ENCODE measurements at regions not wholly inside any gene's neighbourhood (a gene's known extent, or its start where the extent isn't known, plus 50 kb on each side); places are given as distances from the start of the nearest gene placed in this dataset.

- DNase-seq (ENCODE audit: low spot score) (peak; percentile 85), ATAC-seq (peak; percentile 85)
- intact Hi-C loops (cut with DNase I) = no loop called here
These were observed 205.6 kb upstream of the DPH6 start for GRCh38 chr15:35751413-35752133.

DNA sequence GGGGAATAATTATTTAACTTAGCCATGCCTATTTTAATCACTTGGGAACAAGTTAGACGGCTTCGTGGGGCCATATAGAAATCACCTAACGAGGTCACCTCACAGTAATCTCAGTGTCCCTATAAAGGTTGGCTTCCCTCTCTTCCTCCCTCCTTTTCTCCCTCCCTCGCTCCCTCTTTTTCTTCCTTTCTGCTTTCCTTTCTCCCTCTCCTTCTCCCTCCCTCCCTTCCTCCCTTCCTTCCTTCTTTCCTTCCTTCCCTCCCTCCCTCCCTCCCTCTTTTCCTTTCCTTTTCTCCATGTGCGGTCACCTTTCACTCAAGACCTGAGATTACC lies 206.1 kb upstream of the DPH6 start:
- DNase-seq (ENCODE audit: low spot score) (no peak), ATAC-seq (no peak)
- intact Hi-C loops (cut with DNase I) = no loop called here

DNA sequence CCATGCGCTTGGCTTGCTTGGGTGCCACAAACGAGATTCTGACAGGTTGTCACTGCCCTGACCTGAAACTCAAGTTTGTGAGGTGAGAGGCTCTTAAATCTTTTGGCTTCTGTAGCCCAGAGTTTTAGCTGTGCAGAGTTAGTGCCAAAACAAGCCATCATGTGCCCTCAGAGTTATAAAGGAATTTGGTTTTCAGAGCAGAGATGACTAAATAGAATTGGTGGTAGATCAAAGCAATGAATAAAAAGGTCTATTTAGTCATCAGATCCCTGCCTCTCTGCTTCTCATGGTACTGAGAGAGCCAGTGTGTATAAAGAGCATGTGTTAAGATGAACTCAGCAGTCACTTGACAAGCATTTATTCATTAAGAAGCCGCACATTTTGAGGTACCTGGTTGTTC lies 207.5 kb upstream of the DPH6 start:
- intact Hi-C loops (cut with DNase I) = no loop called here
- DNase-seq (ENCODE audit: low spot score) = no peak
- peak; percentile 71 for ATAC-seq

DNA sequence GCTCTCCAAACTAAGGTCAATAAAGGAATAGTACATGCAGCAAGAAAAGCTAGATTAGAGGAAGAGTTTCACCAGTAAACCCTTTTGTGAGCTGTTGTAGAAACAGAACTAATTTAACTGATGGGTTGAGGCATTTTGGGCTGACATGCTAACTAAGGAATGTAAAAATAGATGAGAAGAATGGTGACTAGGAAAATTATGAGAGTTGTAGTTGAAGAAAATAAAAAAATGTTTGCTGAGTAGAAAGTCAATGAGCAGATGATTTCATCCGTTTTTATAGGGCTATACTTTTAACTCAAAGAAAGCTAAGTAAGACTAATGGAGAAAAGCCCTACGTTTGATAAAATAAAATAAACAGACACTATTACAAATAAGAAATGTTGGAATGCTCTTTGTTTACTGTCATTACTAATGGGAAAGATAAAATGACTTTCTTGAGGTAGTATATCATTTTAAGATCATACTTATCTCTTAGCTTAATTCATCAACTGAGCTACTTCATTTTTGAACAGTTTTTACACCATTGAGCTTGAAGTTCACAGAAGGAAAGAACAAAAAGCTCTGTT lies 209.4 kb upstream of the DPH6 start:
- no peak for ATAC-seq
- DNase-seq (ENCODE audit: low spot score) = no peak
- intact Hi-C loops (cut with DNase I) = no loop called here

GRCh38 chr15:35756623-35757022 lies 210.7 kb upstream of the DPH6 start:
- ATAC-seq (no peak), DNase-seq (ENCODE audit: low spot score) (no peak)
- intact Hi-C loops (cut with DNase I) = no loop called here

GRCh38 chr15:35757361-35757760 lies 211.4 kb upstream of the DPH6 start:
- intact Hi-C loops (cut with DNase I) = no loop called here
- no peak for DNase-seq (ENCODE audit: low spot score)
- ATAC-seq = no peak

DNA sequence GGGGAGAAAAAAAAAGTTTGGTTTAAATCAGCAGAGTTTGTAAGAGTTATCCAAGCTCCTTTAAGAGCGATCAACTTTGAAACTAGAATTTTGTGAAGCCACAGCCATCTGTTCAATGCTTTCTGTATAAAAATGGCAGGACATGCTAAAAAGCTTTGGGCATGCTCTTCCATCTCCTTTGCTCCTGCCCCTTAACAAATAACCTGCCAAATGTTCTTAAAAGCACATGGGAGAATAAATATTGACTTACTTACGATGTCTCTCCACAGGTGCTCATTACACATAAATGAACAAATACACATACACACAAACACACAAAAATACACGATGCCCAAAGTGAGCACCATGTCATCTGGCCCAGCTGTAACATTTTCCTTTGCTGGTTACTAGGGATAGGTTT lies 211.8 kb upstream of the DPH6 start:
- no peak for DNase-seq (ENCODE audit: low spot score)
- intact Hi-C loops (cut with DNase I) = no loop called here
- no peak for ATAC-seq

GRCh38 chr15:35764661-35765519 lies 218.9 kb upstream of the DPH6 start:
- no peak for ATAC-seq
- intact Hi-C loops (cut with DNase I) = no loop called here
- DNase-seq (ENCODE audit: low spot score) = no peak

- ATAC-seq (no peak), DNase-seq (ENCODE audit: low spot score) (no peak)
- intact Hi-C loops (cut with DNase I) = no loop called here
These were observed 223.0 kb upstream of the DPH6 start for GRCh38 chr15:35768949-35769348.

GRCh38 chr15:35769656-35770055 lies 223.7 kb upstream of the DPH6 start:
- intact Hi-C loops (cut with DNase I) = no loop called here
- DNase-seq (ENCODE audit: low spot score) (no peak), ATAC-seq (no peak)

GRCh38 chr15:35771746-35772442 lies 225.9 kb upstream of the DPH6 start:
- ATAC-seq (no peak), DNase-seq (ENCODE audit: low spot score) (no peak)
- intact Hi-C loops (cut with DNase I) = no loop called here

- ATAC-seq = no peak
- DNase-seq (ENCODE audit: low spot score) = no peak
- intact Hi-C loops (cut with DNase I) = no loop called here
These were observed 228.7 kb upstream of the DPH6 start for GRCh38 chr15:35774653-35775052.

GRCh38 chr15:35775471-35775870 lies 229.5 kb upstream of the DPH6 start:
- intact Hi-C loops (cut with DNase I) = no loop called here
- no peak for ATAC-seq
- no peak for DNase-seq (ENCODE audit: low spot score)

DNA sequence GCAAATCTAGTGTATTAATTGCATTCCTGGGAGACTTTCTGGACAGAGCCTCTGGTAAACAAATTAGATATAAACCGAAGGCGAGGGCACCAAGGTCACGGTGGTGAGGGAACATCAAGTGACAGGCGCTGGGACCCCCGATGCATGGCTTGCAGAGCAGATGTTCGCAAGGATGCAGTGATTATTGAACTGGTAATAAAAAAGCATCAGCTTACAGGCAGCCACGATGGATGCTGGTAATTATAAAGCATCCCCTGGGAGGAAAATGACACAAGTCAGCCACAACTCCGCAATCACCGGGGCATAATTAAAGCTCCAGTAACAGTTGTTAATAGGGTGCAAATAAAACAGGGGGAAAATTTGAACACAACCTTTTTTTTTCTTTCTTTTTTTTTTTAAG lies 231.1 kb upstream of the DPH6 start:
- DNase-seq (ENCODE audit: low spot score) = no peak
- ATAC-seq = no peak
- intact Hi-C loops (cut with DNase I) = no loop called here

DNA sequence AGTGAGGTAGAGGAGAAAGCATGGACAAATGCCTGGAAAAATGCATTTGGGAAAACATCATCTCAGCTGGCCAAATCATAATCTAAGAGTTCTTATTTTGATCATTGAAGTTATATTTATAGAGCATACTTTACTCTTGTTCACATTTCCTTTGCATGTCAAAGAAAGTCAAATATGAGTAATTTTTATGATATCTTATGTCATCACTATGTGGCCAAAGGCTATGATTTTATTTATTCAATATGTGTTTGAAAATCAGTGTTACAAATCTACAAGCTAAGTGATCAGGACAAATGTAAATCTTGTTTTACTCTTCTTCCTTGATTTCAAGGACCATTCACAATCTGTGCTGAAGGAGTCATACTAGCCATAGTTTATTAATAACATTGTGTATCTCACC lies 237.2 kb upstream of the DPH6 start:
- DNase-seq (ENCODE audit: low spot score) = no peak
- intact Hi-C loops (cut with DNase I) = no loop called here
- ATAC-seq = no peak

DNA sequence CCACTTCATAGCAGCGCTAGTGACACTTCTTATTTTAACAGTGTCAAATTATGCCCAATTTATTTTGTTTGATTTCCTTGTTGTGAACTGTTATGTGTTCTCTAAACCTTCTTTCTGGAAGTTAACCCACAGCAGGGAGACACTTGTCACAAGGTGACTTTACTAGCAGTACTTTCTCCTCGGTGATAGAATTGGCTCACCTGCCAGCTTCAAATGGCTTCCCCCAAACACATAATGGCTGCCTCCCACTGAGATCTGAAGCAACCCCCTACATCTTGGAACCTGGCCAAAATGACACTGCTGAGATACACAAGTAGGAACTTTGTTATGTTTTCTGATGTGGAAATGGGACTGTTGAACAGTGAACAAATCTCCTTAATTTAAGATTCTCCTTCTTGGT lies 238.8 kb upstream of the DPH6 start:
- intact Hi-C loops (cut with DNase I) = no loop called here
- ATAC-seq = no peak
- DNase-seq (ENCODE audit: low spot score) = no peak

DNA sequence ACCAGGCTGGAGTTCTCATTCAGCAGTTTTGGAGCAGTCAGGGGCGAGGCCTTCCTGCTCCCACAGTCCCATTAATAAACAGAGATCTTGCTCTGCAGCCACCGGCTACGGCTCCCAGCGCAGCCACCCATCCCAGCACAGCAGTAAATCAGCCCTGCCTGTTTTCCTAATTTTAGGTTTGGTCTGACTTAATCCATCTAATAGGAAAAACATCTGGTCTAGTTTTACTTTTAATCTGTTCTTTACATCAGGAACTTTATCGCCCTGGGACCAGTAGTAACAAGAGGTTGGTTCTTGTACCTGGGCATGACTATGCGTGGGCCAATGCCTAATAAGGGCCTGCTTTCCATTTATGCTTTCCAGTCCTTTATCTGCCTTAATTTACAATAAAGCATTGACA lies 264.0 kb upstream of the DPH6 start:
- intact Hi-C loops (cut with DNase I) = no loop called here
- DNase-seq (ENCODE audit: low spot score) (no peak), ATAC-seq (no peak)

GRCh38 chr15:35813573-35813972 lies 267.6 kb upstream of the DPH6 start:
- intact Hi-C loops (cut with DNase I) = no loop called here
- DNase-seq (ENCODE audit: low spot score) = no peak
- no peak for ATAC-seq

DNA sequence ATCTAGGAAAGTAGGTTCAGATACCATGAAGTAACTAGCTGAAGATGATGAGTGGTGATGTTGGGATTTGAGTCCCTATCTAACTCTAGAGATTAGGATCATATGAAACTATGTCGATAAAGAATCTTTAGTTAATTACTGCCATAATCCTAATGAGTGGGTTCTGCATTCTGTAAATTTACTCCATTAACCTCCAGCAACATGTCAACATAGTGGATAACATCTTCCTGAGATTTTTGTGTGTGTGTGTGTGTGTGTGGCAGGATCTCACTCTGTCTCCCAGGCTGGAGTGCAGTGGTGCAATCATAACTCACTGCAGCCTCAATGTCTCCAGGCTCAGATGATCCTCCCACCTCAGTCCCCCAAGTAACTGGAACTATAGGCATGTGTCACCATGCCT lies 272.9 kb upstream of the DPH6 start:
- intact Hi-C loops (cut with DNase I) = no loop called here
- DNase-seq (ENCODE audit: low spot score) (no peak), ATAC-seq (no peak)

GRCh38 chr15:35822153-35822552 lies 276.2 kb upstream of the DPH6 start:
- no peak for DNase-seq (ENCODE audit: low spot score)
- no peak for ATAC-seq
- intact Hi-C loops (cut with DNase I) = no loop called here
